Coronary artery (tissue), 2 donors: ENCODE measurements at regions not wholly inside any gene's neighbourhood (a gene's known extent, or its start where the extent isn't known, plus 50 kb on each side); places are given as distances from the start of the nearest gene placed in this dataset.

ENCODE experiments used
- DNase-seq: peaks from one replicate; pipeline ENCODE4 v3.0.0-alpha.2; 2017; ENCODE audit warnings: low spot score
- H3K27ac ChIP-seq, 2 donors: fragments of 200-600 bp; sonication (generic); one replicate each; pipeline ENCODE4 v1.5.1; 2016 to 2019
- H3K4me3 ChIP-seq: fragments of 200-600 bp; sonication (generic); 2 replicates; pipeline ENCODE4 v1.5.1; 2016; ENCODE audit warnings: mild to moderate bottlenecking, moderate library complexity
- CTCF ChIP-seq: fragments of 200-600 bp; sonication (generic); IDR thresholded peaks from one replicate; pipeline ENCODE4 v1.5.1; 2019; ENCODE audit warnings: antibody characterized with exemption

DNA sequence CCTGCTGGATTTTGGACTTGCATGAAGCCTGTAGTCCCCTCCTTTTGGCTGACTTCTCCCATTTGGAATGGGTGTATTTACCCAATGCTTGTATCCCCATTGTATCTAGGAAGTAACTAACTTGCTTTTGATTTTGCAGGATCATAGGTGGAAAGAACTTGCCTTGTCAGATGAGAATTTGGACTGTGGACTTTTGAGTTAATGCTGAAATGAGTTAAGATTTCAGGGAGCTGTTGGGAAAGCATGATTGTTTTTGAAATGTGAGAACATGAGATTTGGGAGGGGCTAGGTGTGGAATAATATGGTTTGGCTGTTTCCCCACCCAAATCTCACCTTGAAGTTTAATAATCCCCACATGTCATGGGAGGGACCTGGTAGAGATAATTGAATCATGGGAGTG lies 189.6 kb upstream of the CDKN2B start:
- H3K27ac ChIP-seq = no peak overlapping the region
- no peak for TF ChIP-seq CTCF
- no peak overlapping the region for H3K4me3 ChIP-seq
- no peak for DNase-seq

DNA sequence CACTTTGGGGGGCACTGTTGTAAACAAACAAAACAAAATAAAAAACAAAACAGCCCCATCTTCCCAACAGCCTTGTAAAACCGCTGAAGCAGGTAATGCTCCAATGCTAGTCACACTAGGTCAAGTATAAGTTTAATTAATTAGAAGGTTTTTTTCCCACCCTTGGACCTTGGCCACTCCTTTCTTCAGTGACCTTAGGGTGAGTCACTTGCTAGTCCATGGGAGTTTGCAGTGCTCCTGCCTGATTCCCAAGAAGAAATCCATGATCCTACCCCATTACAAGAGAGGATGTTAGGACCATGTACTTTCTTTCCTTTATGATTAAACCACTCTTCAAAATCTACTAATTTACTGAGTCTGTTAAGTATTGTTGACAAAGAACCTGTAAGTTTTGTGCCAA lies 192.2 kb upstream of the CDKN2B start:
- TF ChIP-seq CTCF = no peak
- Histone ChIP-seq H3K27ac (no peak overlapping the region), H3K4me3 (no peak overlapping the region)
- no peak for DNase-seq

GRCh38 chr9:22203371-22204138 lies 194.4 kb upstream of the CDKN2B start:
- H3K4me3 ChIP-seq = no peak overlapping the region
- no peak for DNase-seq
- TF ChIP-seq CTCF = no peak
- H3K27ac ChIP-seq = no peak overlapping the region

- DNase-seq = no peak
- TF ChIP-seq CTCF = no peak
- H3K27ac ChIP-seq = no peak overlapping the region
- no peak overlapping the region for H3K4me3 ChIP-seq
Measured at GRCh38 chr9:22204240-22204639, 195.1 kb upstream of the CDKN2B start.

GRCh38 chr9:22206833-22207232 lies 197.7 kb upstream of the CDKN2B start:
- Histone ChIP-seq H3K4me3 (no peak overlapping the region), H3K27ac (no peak overlapping the region)
- DNase-seq = no peak
- no peak for TF ChIP-seq CTCF

- no peak for TF ChIP-seq CTCF
- DNase-seq = no peak
- no peak overlapping the region for H3K27ac ChIP-seq
- H3K4me3 ChIP-seq = peak overlapping the region; percentile 19
Measured at GRCh38 chr9:22208846-22209585, 199.9 kb upstream of the CDKN2B start.

- DNase-seq = no peak
- H3K27ac ChIP-seq = no peak overlapping the region
- no peak for TF ChIP-seq CTCF
- H3K4me3 ChIP-seq = no peak overlapping the region
Measured at GRCh38 chr9:22210262-22210661, 201.2 kb upstream of the CDKN2B start.
